Medulla oblongata (tissue), 1 donor: ENCODE measurements at regions not wholly inside any gene's neighbourhood (a gene's known extent, or its start where the extent isn't known, plus 50 kb on each side); places are given as distances from the start of the nearest gene placed in this dataset.

ENCODE experiments used
- DNase-seq: peaks from one replicate; pipeline ENCODE4 v3.0.0-alpha.2; 2015; ENCODE audit errors: extremely low spot score

DNA sequence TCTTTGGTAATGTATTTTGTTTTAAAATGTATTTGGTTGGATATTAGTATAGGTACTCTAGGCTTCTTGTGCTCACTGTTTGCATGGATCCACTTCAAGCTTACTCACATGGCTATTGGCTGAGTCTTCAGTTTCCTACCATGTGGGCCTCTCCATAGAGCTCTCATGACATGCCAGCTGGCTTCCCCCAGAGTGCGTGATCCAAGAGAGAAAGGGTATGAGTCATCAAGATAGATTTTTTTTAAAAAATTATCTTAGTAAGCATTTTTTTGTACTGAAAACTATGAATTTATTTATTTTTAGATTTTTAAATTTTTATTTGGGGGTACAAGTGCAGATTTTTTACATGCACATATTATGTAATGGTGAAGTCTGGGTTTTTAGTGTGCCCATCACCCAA, 219.1 kb upstream of the AMOT start:
- DNase-seq: no peak

DNA sequence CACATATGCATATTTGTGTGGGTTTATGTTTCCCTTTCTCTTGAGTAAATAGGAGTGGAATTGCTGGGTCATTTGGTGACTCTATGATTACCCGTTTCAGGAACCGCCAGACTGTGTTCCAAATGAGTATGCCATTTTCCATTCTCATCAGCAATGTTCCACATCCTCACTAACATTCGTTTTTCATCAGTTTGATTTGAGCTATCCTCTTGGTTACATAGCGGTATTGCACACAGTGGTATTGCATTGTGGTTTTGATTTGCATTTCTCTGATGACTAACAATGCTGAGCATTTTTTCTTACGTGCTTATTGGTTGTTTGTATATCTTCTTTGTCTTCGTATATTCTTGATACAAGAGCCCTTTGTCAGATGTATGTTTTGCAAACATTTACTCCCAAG, 218.0 kb upstream of the AMOT start:
- DNase-seq: no peak

DNA sequence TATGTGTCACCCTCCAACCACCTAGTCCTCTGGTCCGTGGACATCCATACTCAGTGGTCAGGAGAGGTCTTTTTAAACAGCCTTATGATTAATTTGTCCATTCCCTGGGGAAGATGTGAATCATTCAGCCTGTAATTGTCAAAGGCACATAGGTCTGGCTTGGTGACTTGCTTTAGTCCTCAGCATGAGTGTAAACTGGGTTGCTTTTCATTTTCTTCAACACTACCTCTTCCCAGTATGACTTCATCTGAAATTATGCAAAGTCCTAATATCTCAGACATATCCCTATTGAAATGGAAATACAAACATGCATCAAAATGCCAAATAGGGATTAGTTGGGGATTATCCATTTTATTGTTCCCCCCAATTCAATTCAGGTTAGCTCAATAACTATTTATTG, 208.3 kb upstream of the AMOT start:
- DNase-seq: no peak

DNA sequence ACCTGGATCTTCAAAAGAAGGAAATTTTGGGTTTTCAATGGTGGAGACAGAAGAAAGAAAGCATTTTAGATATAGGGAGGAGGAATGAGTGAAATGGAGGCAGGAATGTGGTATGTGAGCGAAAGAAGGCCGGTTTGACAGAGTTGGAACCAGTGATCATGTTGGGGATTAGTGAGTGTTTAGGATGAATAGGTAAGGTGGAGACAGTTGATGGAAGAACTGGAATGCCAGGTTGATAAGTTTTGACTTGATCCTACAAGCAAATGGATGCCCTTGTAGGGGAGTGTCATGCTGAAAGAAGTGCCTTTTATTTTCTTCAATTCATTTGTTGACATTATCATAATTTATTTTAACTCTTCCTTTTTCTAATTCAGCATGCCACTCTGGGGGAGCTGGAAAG, 207.8 kb upstream of the AMOT start:
- no peak for DNase-seq

DNA sequence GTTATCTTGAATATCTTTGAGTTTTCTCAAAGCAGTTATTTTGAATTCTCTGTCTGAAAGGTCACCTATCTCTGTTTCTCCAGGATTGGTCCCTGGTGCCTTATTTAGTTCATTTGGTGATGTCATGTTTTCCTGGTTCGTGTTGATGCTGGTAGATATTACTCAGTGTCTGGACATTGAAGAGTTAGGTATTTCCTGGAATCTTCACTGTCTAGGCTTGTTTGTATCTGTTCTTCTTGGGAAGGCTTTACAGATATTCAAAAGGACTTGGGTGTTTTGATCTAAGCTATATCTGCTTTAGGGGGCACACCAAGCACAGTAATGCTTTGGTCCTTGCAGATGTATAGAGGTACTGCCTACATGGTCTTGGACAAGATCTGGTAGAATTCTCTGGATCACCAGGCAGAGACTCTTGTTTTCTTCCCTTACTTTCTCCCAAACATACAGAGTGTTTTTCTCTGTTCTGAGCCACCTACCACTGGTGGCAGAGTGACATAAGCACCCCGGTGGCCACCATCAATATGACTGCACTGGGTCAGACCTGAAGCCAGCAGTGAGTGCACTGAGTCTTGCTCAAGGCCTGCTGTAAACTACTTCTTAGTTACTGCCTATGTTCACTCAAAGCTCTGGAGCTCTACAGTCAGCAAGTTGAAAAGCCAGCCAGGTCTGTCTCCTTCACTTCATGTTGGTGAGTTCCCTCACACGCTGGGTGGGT, 193.5 kb upstream of the AMOT start:
- DNase-seq: no peak

DNA sequence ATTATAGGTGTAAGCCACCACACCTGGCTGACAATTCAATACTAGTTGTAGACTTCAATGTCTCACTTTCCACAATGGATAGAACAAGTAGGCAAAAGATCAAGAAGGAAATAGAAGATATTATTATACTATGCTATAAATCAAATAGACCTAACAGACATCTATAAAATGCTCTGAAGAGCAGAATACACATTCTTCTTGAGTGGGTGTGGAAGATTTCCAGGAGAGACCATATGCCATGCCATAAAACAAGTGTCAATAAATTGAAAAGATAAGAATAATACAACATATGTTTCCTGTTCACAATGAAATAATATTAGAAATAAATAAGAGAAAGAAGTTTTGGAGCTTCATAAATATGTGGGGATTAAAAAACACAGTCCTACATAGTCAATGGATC, 179.3 kb upstream of the AMOT start:
- DNase-seq: no peak

DNA sequence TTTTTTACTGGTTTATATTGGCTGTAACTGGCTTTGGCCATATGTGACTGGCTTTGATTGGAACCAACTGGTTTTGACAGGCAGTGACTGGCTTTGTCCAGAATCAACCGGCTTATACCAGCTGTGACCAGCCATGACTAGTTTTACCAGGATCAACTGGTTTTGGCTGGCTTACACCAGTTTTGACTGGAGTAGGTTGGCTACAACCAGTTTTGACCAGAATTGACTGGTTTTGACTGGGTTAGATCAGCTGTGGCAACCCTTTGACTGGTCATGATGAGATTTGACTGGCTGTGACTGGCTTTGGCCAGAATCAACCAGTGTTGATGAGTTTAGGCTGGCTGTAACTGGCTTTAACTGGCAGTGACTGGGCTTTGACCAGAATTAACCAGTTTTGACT, 169.2 kb upstream of the AMOT start:
- no peak for DNase-seq

DNA sequence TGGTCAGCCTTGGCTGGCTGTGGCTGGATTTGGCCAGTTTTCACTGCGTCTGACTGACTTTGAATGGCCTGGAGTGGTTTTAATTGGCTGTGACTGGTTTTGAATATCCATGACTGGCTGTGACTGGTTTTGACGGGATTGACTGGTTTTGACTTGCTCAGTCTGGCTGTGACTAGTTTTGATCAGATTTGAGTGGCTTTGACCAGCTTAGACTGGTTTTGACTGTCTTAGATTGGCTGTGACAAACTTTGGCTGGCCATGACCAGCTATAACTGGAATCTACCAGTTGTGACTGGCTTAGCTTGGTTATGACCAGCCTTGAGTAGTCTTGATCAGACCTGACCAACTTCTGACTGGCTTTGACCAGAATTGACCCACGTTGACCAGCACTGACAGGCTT, 168.4 kb upstream of the AMOT start:
- no peak for DNase-seq

DNA sequence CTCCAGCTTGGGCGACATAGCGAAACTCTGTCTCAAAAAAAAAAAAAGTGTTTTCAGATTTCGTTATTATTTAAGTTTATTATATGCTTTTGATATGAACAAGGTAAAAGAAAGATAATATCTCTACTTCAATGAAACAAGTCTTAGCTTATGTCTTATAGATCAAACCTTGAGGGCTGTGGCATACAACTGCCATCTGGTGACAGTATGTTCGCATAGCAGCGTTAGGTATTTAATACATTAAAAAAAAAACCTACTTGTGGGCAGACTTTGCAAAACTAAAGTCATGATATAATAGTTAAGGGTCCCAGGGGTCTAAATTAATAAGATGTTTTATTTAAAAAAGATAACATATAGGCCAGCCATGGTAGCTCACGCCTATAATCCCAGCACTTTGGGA, 161.2 kb upstream of the AMOT start:
- no peak for DNase-seq

DNA sequence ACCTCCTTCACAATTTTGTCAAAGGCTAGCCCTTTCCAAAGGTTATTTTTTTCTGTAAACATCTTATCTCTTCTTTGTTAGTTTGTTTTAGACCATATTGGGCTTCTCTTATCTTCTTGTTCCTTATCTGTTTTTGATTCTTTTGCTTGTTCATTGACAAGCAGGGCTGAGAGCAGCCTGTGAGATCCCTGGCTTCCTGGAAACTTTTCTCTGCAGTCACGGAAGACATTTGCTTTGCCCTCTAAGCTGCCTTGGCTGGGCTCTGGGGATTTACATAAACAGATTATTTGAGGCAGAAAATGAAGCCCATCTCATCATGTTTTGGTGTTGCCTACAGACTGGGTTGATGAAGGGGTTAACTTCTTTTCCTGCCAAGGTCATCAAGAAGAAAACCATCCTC, 157.4 kb upstream of the AMOT start:
- DNase-seq: no peak

DNA sequence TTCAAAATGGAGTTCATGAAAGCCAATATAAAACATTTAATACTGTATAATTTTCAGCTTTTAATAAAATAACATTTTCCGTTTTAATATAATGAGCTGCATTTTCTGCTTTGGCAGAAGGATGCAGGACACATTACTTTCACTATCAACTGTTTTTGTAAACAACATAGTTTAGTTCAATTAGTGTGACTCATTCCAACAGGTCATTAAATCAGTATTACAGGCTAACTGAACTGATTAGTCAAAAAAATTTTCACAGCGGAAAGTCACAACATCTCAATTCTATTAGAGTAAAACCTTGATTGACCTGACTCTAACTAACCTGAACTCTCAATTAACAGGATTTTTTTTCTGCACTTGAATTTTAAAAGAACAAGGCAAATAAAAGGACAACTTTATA, 151.2 kb upstream of the AMOT start:
- DNase-seq: no peak

DNA sequence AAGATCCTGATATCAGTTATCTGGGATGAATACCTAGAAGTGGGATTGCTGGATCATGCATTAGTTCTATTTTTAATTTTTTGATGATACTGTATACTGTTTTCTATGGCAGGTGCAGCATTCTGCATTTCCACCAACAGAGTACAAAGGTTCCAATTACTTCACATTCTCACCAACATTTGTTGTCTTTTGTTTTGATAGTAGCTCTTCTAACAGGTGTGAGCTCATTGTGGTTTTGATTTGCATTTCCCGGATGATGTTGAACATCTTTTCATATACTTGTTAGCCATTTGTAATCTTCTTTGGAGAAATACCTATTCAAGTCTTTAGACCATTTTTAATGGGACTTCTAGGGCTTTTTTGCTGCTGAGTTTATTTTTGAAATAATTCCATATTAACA, 139.2 kb upstream of the AMOT start:
- no peak for DNase-seq

DNA sequence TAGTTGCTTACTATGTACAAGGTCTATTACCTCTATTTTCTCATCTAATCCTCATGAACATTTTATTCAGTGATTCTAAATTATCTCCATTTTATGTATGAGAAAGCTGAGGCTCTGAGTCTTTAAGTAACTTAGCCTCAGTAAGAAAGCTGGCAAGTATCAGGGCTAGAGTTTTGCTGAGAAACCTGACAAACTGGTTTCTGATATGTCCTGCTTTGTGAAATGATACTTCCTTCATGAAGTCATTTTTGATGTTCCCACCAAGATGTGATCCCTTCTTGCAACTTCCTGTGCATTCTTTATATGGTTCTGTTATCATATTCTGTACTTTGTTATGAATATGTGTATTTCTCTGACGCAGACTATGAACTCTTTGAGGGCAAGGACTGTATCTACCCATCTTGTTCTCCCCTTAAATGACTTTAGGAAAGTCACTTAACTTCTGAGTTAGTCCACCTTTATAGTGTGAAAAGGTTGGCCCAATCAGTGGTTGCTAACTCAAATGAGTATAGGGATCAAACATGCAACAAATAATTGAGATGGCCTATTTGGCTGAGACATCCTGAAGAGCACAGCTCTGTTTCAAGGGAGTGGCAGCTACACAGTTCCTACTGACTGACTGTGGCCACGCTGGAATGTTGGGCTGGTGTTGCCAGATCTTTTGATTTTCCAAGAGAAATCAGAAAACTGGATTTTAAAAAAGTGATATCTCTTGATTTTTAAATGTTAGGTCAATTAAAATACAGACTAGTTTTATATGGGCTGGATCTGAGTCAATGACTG, 127.9 kb upstream of the AMOT start:
- no peak for DNase-seq

DNA sequence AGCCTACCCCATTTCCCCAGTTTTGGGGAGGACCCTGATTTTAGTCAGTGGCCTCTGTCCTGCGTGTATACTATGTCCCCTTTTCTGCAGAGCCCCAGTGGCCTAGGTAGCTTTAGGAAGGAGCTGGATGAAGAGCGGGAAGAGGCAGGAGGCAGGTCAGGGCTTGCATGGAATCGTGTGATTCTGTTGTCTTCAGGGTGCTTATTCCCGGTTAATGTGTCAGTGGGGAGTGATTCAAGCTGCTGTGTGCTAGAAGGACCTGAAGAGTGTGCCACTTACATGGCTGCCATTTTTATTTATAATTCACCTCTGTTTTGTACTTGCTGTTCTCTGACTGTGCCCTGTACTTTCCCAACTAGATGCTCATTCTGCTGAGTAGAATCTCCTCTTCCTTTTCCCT, 127.3 kb upstream of the AMOT start:
- DNase-seq: no peak

DNA sequence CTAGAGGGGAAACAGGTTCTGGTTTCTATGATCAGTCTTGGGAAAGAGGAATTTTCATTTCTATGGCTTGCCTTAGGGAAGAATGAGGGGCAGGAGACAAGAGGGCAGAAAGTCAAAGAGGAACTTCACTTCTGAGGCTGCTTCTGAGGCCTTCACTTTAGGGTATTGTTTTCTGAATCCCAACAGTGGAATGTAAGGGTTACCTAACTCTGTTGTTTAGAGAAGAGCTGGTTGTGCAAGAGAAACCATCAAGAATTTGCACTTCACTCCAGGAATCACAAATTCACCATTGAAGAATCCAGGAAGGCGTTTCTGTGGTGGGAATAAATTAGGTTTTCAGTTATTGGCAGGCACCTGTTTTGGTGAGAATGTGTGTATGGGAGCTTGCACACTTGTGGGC, 126.7 kb upstream of the AMOT start:
- no peak for DNase-seq

DNA sequence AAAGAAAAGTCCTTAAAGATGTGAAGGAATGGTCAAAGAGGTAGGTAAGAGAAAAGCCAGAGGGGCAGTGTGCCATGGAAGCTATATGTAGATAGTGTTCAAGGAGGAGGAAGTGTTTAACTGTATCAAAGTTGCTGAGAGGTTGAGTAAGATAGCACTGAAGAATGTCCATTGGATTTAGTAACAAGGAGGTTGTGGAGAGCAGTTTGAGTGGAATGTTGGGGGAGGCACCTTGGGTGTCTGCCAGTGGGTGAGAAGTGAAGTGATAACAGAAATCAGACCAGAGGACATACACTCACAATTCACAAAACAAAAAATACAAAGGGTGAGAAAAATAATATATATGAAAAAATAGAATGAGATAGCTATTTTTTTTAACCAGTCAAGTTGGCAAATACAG, 121.3 kb upstream of the AMOT start:
- DNase-seq: no peak

DNA sequence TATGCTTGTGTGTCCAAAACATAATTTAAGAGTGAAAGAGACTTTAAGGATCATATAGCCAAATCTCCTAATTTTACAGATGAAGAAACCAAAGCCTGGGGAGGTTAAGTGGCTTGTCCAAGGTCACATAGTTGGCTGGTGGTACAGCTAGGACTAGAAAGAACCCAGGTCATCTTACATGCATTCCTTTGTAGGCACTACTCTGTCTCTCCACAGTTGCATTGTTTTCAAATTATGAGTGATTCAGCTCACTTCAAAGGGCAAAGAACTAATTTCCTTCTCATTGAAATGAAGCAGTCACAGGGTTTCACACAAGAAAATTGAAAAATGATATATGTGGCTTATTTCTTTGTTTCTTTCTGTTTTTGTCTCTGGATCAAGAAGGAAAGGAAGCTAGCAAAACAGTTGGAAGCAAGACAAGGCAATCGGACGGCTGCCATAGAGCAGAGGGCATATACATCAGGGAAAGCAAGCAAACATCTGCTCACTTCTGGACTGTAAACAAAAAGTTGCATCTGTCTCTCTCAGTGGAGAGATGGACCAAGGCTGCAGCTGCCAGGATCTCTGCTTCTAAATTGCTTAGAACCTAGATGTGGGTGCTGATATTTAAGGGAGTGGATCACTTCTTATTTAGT, 107.5 kb upstream of the AMOT start:
- DNase-seq: no peak

DNA sequence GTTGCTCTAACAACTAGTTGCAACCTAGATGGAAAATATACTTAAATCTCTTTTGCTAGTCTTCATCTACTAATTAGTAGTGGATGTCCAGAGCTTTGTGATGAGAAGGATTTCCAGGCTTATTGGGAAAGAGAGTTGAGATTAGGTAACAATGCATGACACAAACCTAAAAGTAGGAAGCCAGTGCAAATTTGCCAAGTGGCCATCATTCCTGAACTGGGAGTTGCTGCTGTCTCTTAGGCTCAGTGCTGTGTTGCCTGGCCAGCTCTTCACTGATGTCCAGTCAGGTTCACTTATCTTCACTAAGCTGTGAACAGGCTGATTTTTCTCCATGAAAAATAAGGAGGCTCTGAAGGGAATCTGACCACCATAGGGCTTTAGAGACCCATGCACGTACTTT, 105.6 kb upstream of the AMOT start:
- DNase-seq: no peak

DNA sequence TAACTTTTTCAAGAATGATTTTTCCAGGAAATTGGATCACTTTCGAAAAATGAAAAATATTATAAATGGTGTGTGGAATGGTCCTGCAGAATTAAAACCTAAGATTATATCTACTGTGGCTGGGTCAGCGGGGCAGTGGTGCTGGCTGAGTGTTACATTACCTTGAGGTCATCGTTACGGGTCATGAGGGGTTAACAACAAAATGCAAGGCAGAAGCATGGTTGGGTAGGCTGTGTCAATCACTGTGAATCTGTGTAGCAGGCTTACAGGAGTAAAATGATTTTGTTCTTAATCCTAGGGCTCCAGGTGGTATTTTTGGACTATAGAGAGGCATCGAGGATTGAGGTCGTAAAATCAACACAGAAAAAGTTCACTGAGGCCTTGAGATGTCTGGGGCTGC, 105.2 kb upstream of the AMOT start:
- DNase-seq: no peak

DNA sequence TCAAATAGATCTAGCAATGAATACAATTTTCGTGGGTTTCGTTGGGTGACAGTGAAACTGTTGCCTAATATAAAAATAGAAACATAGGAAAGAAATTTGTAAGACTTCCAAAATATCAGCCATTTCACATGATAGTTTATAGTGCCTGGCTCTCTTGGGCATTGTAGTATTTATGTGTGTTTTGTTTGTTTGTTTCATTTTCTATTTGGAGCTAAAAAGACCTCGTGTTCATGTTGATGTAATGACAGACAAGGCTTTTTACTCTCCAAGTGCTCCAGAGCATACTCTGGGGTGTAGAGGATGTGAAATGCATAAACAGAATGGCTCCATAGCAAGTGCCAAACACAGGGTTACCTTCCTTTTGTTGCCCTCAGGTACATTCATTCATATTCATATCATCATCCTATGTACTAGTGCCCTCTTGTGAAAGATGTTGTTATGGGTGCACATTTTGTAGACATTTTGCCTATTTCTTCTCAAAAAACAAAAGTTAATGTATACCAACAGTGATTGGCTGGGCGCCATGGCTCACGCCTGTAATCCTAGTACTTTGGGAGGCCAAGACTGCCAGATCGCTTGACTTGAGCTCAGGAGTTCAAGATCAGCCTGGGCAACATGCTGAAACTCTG, 100.7 kb upstream of the AMOT start:
- peak; percentile 2 for DNase-seq

DNA sequence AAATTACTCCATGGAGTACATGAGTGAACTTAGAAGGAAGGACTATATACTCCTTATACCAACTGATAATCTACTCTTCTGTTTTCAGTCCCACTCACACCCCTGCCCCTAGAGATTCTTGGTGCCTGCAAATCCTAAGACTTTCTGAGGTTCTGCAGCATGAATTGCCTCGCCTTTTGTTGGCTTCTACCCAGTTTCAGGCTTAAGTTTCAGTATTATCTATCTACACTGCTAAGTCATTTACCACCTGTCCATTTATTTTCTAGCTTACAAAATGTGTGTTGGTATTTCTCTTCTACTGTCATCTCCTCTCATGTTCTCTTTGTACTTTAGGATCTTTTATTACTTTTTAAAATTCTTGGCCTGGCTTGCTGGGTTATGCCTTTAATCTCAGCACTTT, 94.4 kb upstream of the AMOT start:
- DNase-seq: no peak

DNA sequence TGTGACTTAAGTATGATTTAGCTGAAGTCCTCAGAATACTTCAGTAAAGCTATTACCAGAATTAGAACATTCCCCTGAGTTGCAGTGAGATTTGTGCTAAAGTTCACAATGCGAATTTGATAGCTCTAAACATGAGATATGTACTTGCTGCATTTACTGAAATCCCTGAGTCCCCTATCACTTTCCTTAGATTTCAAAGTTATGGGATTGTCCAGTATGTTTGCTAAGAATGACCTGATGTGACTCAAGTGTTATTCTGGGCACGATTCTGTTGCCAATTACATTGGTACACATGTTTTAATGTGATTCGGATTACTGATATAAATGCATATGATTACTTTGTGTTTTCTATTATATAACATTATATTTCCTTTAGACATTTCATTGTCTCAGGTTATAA, 91.3 kb upstream of the AMOT start:
- no peak for DNase-seq

DNA sequence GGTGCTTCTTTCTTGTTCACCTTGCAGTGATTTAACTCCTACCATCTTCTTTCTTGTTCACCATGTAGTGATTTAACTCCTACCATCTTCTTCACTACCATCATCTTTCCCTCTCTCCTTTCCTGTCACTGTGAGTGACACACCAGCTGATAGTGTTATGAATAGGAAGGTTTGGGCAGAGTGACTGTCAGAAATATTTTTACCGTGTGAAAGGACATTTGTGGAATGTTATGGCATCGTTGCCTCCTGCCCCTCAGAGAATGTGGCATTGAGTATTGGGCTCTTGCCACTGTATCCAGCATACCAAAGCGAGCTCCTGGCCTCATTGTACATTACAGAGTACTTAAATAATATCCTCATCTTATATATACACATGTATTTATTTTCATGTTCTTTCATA, 90.8 kb upstream of the AMOT start:
- DNase-seq: no peak
